Gastroesophageal sphincter (tissue), 3 donors: ENCODE measurements at regions not wholly inside any gene's neighbourhood (a gene's known extent, or its start where the extent isn't known, plus 50 kb on each side); places are given as distances from the start of the nearest gene placed in this dataset.

Experiments used
- CTCF ChIP-seq, 4 experiments: fragments of 200-600 bp in 2 of 4; fragments of 450-650 bp in 2 of 4; sonication (generic) in 1 of 4; IDR thresholded peaks; one replicate each; pipeline ENCODE4 v1.5.1; 2017 to 2019; ENCODE audit warnings: antibody characterized with exemption in 4 of 4, mild to moderate bottlenecking in 2 of 4, moderate library complexity in 2 of 4
- POLR2AphosphoS5 ChIP-seq: sonication (generic); formaldehyde crosslinking; IDR thresholded peaks from one replicate; pipeline ENCODE4 v1.6.1; 2017; ENCODE audit warnings: antibody characterized with exemption

- TF ChIP-seq POLR2AphosphoS5 (no peak), CTCF (IDR thresholded peaks at IDR 0.05) (no peak)
These were observed 159.4 kb upstream of the CCNH start for GRCh38 chr5:87572090-87572489.
